H1 (cell line): ENCODE measurements at regions not wholly inside any gene's neighbourhood (a gene's known extent, or its start where the extent isn't known, plus 50 kb on each side); places are given as distances from the start of the nearest gene placed in this dataset.

ENCODE experiments used
- CTCF ChIP-seq, 3 experiments: IDR thresholded peaks; 1 replicate in 2 of 3; 2 replicates in 1 of 3; pipeline versions ENCODE4 v1.5.1 to v1.6.1; 2011; ENCODE audit warnings: low read length in 3 of 3, mild to moderate bottlenecking in 3 of 3, inconsistent platforms in 2 of 3, low read depth in 1 of 3, moderate library complexity in 1 of 3; ENCODE audit not compliant: insufficient read depth in 1 of 3; ENCODE audit errors: control extremely low read depth in 1 of 3
- SUZ12 ChIP-seq: fragments of 200-600 bp; sonication (generic); IDR thresholded peaks from 2 replicates; pipeline ENCODE4 v1.6.1; 2012; ENCODE audit warnings: mild to moderate bottlenecking, inconsistent platforms, low read length, moderate library complexity, mixed read lengths

- TF ChIP-seq CTCF (IDR thresholded peaks at IDR 0.05; ENCODE audit: control extremely low read depth in 1 of 3, insufficient read depth in 1 of 3, low read depth in 1 of 3, low read length in 3 of 3) (peak in 1 of 3 experiments; percentile 21; a peak in 1 of 4 replicates), SUZ12 (no peak)
Measured at GRCh38 chr4:92035666-92036065, 268.1 kb upstream of the GRID2 start (continued).
